ENCODE measurements at regions not wholly inside any gene's neighbourhood (a gene's known extent, or its start where the extent isn't known, plus 50 kb on each side); places are given as distances from the start of the nearest gene placed in this dataset.
"Not testable (repeated sequence)": the region's sequence is repeated elsewhere in the genome, so short reads cannot be mapped to it uniquely, and the experiment has no call there.

DNA sequence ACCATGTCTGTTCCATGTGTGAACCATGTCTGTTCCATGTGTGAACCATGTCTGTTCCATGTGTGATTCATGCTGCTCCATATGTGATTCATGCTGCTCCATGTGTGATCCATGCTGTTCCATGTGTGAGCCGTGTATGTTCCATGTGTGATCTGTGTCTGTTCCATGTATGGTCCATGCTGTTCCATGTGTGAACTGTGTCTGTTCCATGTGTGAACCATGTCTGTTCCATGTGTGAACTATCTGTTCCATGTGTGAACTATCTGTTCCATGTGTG lies 74.7 kb upstream of the METTL9 start:
- TF ChIP-seq, protein P1, sequence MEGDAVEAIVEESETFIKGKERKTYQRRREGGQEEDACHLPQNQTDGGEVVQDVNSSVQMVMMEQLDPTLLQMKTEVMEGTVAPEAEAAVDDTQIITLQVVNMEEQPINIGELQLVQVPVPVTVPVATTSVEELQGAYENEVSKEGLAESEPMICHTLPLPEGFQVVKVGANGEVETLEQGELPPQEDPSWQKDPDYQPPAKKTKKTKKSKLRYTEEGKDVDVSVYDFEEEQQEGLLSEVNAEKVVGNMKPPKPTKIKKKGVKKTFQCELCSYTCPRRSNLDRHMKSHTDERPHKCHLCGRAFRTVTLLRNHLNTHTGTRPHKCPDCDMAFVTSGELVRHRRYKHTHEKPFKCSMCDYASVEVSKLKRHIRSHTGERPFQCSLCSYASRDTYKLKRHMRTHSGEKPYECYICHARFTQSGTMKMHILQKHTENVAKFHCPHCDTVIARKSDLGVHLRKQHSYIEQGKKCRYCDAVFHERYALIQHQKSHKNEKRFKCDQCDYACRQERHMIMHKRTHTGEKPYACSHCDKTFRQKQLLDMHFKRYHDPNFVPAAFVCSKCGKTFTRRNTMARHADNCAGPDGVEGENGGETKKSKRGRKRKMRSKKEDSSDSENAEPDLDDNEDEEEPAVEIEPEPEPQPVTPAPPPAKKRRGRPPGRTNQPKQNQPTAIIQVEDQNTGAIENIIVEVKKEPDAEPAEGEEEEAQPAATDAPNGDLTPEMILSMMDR (IDR thresholded peaks at IDR 0.05), result not testable (repeated sequence)
- TF ChIP-seq EZH2phosphoT487, EZH2 (IDR thresholded peaks at IDR 0.05): not testable (repeated sequence)
